ENCODE measurements at regions not wholly inside any gene's neighbourhood (a gene's known extent, or its start where the extent isn't known, plus 50 kb on each side); places are given as distances from the start of the nearest gene placed in this dataset.

GRCh38 chr4:73929278-73929677 lies 52.5 kb downstream of the PF4 start:
- Mint-ChIP-seq H3K4me1 (ENCODE audit: low read depth) (no peaks in the 10 kb centered on the region), H3K9me3 (peaks cover 3% of the 10 kb centered on the region), H3K27me3 (no peaks in the 10 kb centered on the region), H3K36me3 (ENCODE audit: low read depth) (no peaks in the 10 kb centered on the region), H3K4me3 (no peak overlapping the region), H3K27ac (no peak overlapping the region)
- ChIA-PET POLR2A (no interaction called here), CTCF (no interaction called here)
- ATAC-seq (no peak), DNase-seq (no peak)
- TF ChIP-seq, protein P1, sequence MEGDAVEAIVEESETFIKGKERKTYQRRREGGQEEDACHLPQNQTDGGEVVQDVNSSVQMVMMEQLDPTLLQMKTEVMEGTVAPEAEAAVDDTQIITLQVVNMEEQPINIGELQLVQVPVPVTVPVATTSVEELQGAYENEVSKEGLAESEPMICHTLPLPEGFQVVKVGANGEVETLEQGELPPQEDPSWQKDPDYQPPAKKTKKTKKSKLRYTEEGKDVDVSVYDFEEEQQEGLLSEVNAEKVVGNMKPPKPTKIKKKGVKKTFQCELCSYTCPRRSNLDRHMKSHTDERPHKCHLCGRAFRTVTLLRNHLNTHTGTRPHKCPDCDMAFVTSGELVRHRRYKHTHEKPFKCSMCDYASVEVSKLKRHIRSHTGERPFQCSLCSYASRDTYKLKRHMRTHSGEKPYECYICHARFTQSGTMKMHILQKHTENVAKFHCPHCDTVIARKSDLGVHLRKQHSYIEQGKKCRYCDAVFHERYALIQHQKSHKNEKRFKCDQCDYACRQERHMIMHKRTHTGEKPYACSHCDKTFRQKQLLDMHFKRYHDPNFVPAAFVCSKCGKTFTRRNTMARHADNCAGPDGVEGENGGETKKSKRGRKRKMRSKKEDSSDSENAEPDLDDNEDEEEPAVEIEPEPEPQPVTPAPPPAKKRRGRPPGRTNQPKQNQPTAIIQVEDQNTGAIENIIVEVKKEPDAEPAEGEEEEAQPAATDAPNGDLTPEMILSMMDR (IDR thresholded peaks at IDR 0.05): no peak
- intact Hi-C loops (cut with micrococcal nuclease): no loop called here

GRCh38 chr4:73923631-73923937 lies 54.4 kb downstream of the CXCL1 start:
- no peaks in the 10 kb centered on the region for H3K36me3 Mint-ChIP-seq (ENCODE audit: low read depth)
- H3K9me3 Mint-ChIP-seq: no peaks in the 10 kb centered on the region
- H3K4me3 Mint-ChIP-seq: no peak overlapping the region
- POLR2A ChIA-PET: no interaction called here
- no peaks in the 10 kb centered on the region for H3K4me1 Mint-ChIP-seq (ENCODE audit: low read depth)
- CTCF ChIA-PET: no interaction called here
- TF ChIP-seq, protein P1 (IDR thresholded peaks at IDR 0.05): no peak
- ATAC-seq (no peak), DNase-seq (no peak)
- H3K27me3 Mint-ChIP-seq: no peaks in the 10 kb centered on the region
- no peak overlapping the region for H3K27ac Mint-ChIP-seq
- intact Hi-C loops (cut with micrococcal nuclease): no loop called here

DNA sequence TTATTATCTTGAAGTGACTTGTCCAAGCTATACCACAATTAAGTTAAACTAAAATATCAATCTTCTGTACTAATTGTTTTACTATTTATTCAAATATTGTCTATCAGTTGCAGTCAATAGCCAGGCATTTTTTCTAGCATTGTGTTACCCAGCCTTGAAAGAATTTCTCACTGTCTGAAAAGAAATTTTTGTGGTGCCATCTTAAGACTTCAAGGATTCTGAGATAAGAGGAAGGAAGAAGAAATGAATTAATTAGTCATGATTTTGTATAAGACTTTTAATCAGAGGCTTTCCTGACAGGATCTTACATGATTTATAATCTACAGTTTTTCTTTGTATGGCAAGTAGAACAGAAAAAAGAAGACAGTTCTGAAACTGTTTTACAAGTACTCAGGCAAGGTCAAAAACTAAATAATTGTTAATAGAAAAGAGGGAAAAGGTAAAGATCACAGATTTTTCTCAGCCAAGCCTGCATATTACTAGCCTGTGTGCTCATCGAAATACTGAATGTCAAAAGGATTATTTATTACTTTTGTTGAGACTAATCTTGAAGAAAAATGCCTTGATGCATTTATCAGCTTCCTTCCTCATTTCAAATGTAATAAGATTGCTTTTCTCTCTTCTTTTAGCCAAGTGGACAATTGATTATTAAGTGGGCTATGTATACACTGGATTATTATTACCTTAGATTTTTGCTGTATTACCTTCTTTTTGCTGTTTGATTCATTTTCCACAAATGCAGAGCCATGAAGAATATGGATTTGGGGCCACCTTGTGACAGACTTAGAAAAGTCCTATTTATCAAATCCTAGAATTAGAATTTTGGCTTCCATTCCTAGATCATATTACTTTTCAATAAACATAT lies 53.8 kb downstream of the CXCL1 start:
- Mint-ChIP-seq H3K4me1 (ENCODE audit: low read depth) (no peaks in the 10 kb centered on the region), H3K4me3 (no peak overlapping the region), H3K27me3 (no peaks in the 10 kb centered on the region), H3K36me3 (ENCODE audit: low read depth) (no peaks in the 10 kb centered on the region), H3K9me3 (no peaks in the 10 kb centered on the region), H3K27ac (no peak overlapping the region)
- intact Hi-C loops (cut with micrococcal nuclease): no loop called here
- ChIA-PET CTCF (no interaction called here), POLR2A (no interaction called here)
- no peak for ATAC-seq
- TF ChIP-seq, protein P1 (IDR thresholded peaks at IDR 0.05): no peak
- DNase-seq: peak; percentile 2

GRCh38 chr4:73922317-73922716 lies 53.1 kb downstream of the CXCL1 start:
- Mint-ChIP-seq H3K4me1 (ENCODE audit: low read depth) (no peaks in the 10 kb centered on the region), H3K27ac (no peak overlapping the region), H3K9me3 (no peaks in the 10 kb centered on the region), H3K36me3 (ENCODE audit: low read depth) (no peaks in the 10 kb centered on the region), H3K4me3 (no peak overlapping the region), H3K27me3 (no peaks in the 10 kb centered on the region)
- intact Hi-C loops (cut with micrococcal nuclease): no loop called here
- ChIA-PET CTCF (no interaction called here), POLR2A (no interaction called here)
- no peak for DNase-seq
- no peak for ATAC-seq
- TF ChIP-seq, protein P1 (IDR thresholded peaks at IDR 0.05): no peak
